Spleen (tissue), 11 donors: ENCODE measurements at regions not wholly inside any gene's neighbourhood (a gene's known extent, or its start where the extent isn't known, plus 50 kb on each side); places are given as distances from the start of the nearest gene placed in this dataset.
A peak's percentile ranks its signal among the peaks of the same experiment; 100 is the strongest.

Experiments
- DNase-seq: peaks from one replicate; pipeline ENCODE4 v3.0.0-alpha.2; 2020
- H3K27ac ChIP-seq, 8 donors: fragments of 200-600 bp; sonication (generic) in 7 of 8; 1 replicate in 4 of 8; 2 replicates in 4 of 8; pipeline versions ENCODE4 v1.5.0 to v1.8.0; 2016 to 2021; ENCODE audit warnings: inconsistent platforms in 4 of 8, mild to moderate bottlenecking in 4 of 8, moderate library complexity in 1 of 8
- H3K27me3 ChIP-seq, 7 donors: fragments of 200-600 bp; sonication (generic) in 6 of 7; replicated peaks in 1 of 7; 1 replicate in 4 of 7; 2 replicates in 3 of 7; pipeline versions ENCODE4 v1.5.0 to v1.8.0; 2016 to 2021; ENCODE audit warnings: inconsistent platforms in 3 of 7, mild to moderate bottlenecking in 1 of 7
- H3K36me3 ChIP-seq, 6 donors: fragments of 200-600 bp; sonication (generic) in 5 of 6; 1 replicate in 4 of 6; 2 replicates in 2 of 6; pipeline versions ENCODE4 v1.5.0 to v1.8.0; 2016 to 2021; ENCODE audit warnings: inconsistent platforms in 2 of 6
- H3K4me1 ChIP-seq, 6 donors: fragments of 200-600 bp; sonication (generic) in 5 of 6; 1 replicate in 3 of 6; 2 replicates in 3 of 6; pipeline versions ENCODE4 v1.5.0 to v1.8.0; 2016 to 2021; ENCODE audit warnings: inconsistent platforms in 3 of 6
- H3K4me3 ChIP-seq, 8 donors: fragments of 200-600 bp; sonication (generic) in 7 of 8; 1 replicate in 4 of 8; 2 replicates in 4 of 8; pipeline versions ENCODE4 v1.5.0 to v1.8.0; 2016 to 2021; ENCODE audit warnings: inconsistent platforms in 4 of 8, mild to moderate bottlenecking in 4 of 8, moderate library complexity in 2 of 8
- H3K9me3 ChIP-seq, 8 donors: fragments of 200-600 bp; sonication (generic) in 7 of 8; 1 replicate in 4 of 8; 2 replicates in 4 of 8; pipeline versions ENCODE4 v1.5.0 to v1.8.0; 2016 to 2021; ENCODE audit warnings: inconsistent platforms in 4 of 8
- CTCF ChIP-seq, 11 experiments: fragments of 200-600 bp in 7 of 11; fragments of 450-650 bp in 4 of 11; sonication (generic) in 4 of 11; IDR thresholded peaks in 8 of 11; conservative IDR thresholded peaks in 3 of 11; 1 replicate in 7 of 11; 2 replicates in 4 of 11; pipeline versions ENCODE4 v1.4.0 to v1.8.0; 2016 to 2021; ENCODE audit warnings: antibody characterized with exemption in 11 of 11, inconsistent platforms in 4 of 11, mild to moderate bottlenecking in 1 of 11
- POLR2A ChIP-seq, 3 donors: fragments of 450-650 bp; IDR thresholded peaks; one replicate each; pipeline ENCODE4 v1.5.1; 2017; ENCODE audit warnings: antibody characterized with exemption in 3 of 3, mild to moderate bottlenecking in 1 of 3
- POLR2AphosphoS5 ChIP-seq, 3 donors: sonication (generic); formaldehyde crosslinking; IDR thresholded peaks; one replicate each; pipeline ENCODE4 v1.5.1; 2017; ENCODE audit warnings: antibody characterized with exemption in 3 of 3
- WGBS, 5 donors: extraction: QIAGEN DNeasy Blood & Tissue Kit in 3 of 5; methylation state at CpG; one replicate each; pipeline versions ENCODE4 v1.1.5 to v1.1.7; 2013 to 2018; 5-methylcytosine and 5-hydroxymethylcytosine counted together
- intact Hi-C: fragments of 100-400 bp; cut with DNase I; formaldehyde crosslinking; loops from one replicate; pipeline ENCODE4 v1.15.0; 2023; ENCODE audit warnings: low total_unique reads
- donor health status: healthy with polysubstance abuse.
- donor health status: DM: no; HTN: no; CAD: no; lungs with moderate emphysema.
- donor health status: DM: no; HTN: no; CAD: no.
- donor health status: Bipolar disorder and iron deficiency.
- donor health status: healthy.
- donor health status: DM: no; HTN: no; CAD: no.
- donor health status: DM: yes; HTN: yes; CAD: no.

DNA sequence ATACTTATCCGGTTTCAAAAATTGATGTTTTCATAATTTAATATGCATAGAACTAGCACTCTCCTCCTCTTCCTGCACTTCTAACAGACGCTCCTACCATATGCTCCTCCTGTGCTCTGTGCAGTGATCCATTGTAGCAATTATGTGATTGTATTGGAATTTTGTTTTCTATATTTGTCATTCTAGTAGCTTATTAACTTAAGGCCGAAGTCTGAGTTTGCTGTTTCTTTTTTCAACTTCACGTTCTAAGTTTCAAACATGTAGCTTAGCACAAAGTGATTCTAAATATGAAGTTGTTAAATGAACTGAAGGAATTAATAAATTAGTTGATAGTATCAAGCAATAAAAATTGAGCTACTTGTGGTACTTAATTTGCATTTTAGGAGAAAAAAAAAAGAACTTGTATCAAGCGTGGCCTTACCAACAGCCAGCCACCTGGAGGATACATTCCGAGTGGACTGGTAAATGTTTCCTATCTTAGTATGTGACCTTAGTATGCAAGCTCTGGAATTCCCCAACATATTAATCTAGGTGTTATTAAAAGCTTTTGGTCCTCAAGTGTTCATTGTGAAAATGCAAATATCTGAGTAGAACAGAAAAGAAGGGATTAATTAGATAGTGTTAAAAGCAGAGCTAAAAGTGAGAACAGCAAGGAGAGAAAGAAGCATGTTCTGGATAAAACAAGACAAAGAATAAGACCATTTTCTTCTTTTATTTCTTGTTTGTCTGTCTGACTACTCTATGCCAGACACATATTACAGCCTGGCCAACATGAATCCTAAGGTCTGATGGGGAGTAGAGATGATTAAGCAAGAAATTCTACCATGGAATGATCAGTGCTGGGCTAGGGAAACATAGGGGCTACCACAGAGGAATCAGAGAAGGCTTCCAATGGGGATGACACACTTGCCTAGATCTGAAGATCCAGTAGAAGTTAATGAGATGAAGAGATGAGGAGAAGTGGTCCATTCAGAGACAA is 290.4 kb upstream of the MON1B start:
- Histone ChIP-seq H3K36me3 (no peaks in the 10 kb centered on the region), H3K9me3 (no peaks in the 10 kb centered on the region), H3K27ac (peak overlapping the region in 6 of 8 donors; percentile 5 to 49 (median 41)), H3K4me1 (no peaks in the 10 kb centered on the region), H3K4me3 (no peak overlapping the region), H3K27me3 (no peaks in the 10 kb centered on the region)
- DNase-seq = no peak
- WGBS, 5 donors = 54 to 72% (median 63%) methylated on average over 6 of the region's 6 CpGs
- no peak for TF ChIP-seq POLR2A (IDR thresholded peaks at IDR 0.05)
- TF ChIP-seq POLR2AphosphoS5 (IDR thresholded peaks at IDR 0.05) = no peak
- TF ChIP-seq CTCF (IDR thresholded peaks at IDR 0.05 in 8 of 11, conservative IDR thresholded peaks at IDR 0.05 in 3 of 11) = no peak
- intact Hi-C loops = no loop called here

- no peaks in the 10 kb centered on the region for H3K4me1 ChIP-seq
- TF ChIP-seq POLR2AphosphoS5 (IDR thresholded peaks at IDR 0.05) = no peak
- TF ChIP-seq CTCF (IDR thresholded peaks at IDR 0.05 in 8 of 11, conservative IDR thresholded peaks at IDR 0.05 in 3 of 11) = no peak
- TF ChIP-seq POLR2A (IDR thresholded peaks at IDR 0.05) = no peak
Observed at GRCh38 chr16:76906552-76906951, 284.4 kb upstream of the MON1B start.

DNA sequence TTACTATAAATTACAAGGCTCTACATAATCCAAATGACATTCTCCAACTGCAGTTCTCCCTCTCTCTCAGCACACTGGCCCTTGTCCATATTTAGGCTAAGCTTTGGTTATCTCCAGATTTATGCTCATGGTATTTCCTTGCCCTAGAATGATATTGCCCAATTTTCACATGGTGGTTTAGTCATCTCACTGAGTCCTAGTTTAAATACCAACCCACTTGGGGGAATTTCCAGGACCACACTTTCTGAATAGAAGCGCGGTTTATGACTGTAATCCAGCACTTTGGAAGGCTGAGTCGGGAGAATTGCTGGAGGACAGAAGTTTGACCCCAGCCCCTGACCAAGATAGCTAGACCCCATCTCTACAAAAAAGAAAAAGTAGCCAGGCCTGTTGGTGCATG is 280.1 kb upstream of the MON1B start:
- H3K4me1 ChIP-seq = no peaks in the 10 kb centered on the region
- H3K9me3 ChIP-seq = no peaks in the 10 kb centered on the region
- H3K4me3 ChIP-seq = no peak overlapping the region
- TF ChIP-seq POLR2AphosphoS5 (IDR thresholded peaks at IDR 0.05) = no peak
- TF ChIP-seq POLR2A (IDR thresholded peaks at IDR 0.05) = no peak
- no peak for TF ChIP-seq CTCF (IDR thresholded peaks at IDR 0.05 in 8 of 11, conservative IDR thresholded peaks at IDR 0.05 in 3 of 11)
- intact Hi-C loops = no loop called here
- no peaks in the 10 kb centered on the region for H3K27me3 ChIP-seq
- DNase-seq = no peak
- 80 to 94% (median 87%) methylated on average over 3 of the region's 3 CpGs for WGBS, 5 donors
- no peaks in the 10 kb centered on the region for H3K36me3 ChIP-seq
- no peak overlapping the region for H3K27ac ChIP-seq

More at GRCh38 chr16:76906552-76906951, 284.4 kb upstream of the MON1B start:
- Histone ChIP-seq H3K27me3 (no peaks in the 10 kb centered on the region), H3K4me3 (no peak overlapping the region), H3K36me3 (no peaks in the 10 kb centered on the region), H3K9me3 (no peaks in the 10 kb centered on the region), H3K27ac (no peak overlapping the region)
- DNase-seq = no peak
- intact Hi-C loops = no loop called here
- WGBS, 5 donors = 81 to 95% (median 88%) methylated on average over 2 of the region's 2 CpGs

GRCh38 chr16:76913046-76913445 is 277.9 kb upstream of the MON1B start:
- Histone ChIP-seq H3K36me3 (no peaks in the 10 kb centered on the region), H3K27me3 (no peaks in the 10 kb centered on the region), H3K4me1 (no peaks in the 10 kb centered on the region), H3K4me3 (no peak overlapping the region), H3K9me3 (no peaks in the 10 kb centered on the region), H3K27ac (no peak overlapping the region)
- intact Hi-C loops = no loop called here
- WGBS, 5 donors = 80 to 95% (median 92%) methylated on average over 1 of the region's 1 CpG
- no peak for DNase-seq
- TF ChIP-seq CTCF (IDR thresholded peaks at IDR 0.05 in 8 of 11, conservative IDR thresholded peaks at IDR 0.05 in 3 of 11) (no peak), POLR2AphosphoS5 (IDR thresholded peaks at IDR 0.05) (no peak), POLR2A (IDR thresholded peaks at IDR 0.05) (no peak)
